ENCODE measurements at regions not wholly inside any gene's neighbourhood (a gene's known extent, or its start where the extent isn't known, plus 50 kb on each side); places are given as distances from the start of the nearest gene placed in this dataset.

DNA sequence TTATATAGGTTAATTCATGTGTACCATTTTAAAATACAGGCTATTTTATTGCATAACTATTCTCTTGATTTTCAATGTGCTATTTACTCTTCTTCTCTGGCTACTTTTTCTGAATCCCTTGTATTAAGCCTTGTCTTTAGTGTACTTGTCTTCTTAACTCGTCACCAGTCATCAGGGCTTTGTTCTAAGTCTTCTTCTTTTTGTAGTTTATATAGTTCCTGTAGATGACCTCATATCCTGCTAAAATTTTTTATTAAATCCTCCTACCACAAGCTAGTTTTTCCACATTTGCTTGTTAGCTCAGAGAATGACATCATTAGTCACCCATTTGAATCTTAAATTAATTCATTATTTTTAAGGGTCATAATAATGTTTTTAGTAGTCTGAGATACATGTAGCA, 1281.9 kb downstream of the KCNT2 start:
- no peaks in the 10 kb centered on the region for H3K9me3 ChIP-seq (ENCODE audit: insufficient read depth, low read depth, low read length)
- TF ChIP-seq, protein P1, sequence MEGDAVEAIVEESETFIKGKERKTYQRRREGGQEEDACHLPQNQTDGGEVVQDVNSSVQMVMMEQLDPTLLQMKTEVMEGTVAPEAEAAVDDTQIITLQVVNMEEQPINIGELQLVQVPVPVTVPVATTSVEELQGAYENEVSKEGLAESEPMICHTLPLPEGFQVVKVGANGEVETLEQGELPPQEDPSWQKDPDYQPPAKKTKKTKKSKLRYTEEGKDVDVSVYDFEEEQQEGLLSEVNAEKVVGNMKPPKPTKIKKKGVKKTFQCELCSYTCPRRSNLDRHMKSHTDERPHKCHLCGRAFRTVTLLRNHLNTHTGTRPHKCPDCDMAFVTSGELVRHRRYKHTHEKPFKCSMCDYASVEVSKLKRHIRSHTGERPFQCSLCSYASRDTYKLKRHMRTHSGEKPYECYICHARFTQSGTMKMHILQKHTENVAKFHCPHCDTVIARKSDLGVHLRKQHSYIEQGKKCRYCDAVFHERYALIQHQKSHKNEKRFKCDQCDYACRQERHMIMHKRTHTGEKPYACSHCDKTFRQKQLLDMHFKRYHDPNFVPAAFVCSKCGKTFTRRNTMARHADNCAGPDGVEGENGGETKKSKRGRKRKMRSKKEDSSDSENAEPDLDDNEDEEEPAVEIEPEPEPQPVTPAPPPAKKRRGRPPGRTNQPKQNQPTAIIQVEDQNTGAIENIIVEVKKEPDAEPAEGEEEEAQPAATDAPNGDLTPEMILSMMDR (conservative IDR thresholded peaks at IDR 0.05; ENCODE audit: low read length) = no peak
- no peak for TF ChIP-seq EZH2phosphoT487 (IDR thresholded peaks at IDR 0.05; ENCODE audit: borderline replicate concordance)
- no peak overlapping the region for H2AFZ ChIP-seq (ENCODE audit: low read length)
- no peaks in the 10 kb centered on the region for H4K20me1 ChIP-seq (ENCODE audit: insufficient read depth, low read length, poor library complexity, severe bottlenecking)
- H3K36me3 ChIP-seq (ENCODE audit: insufficient read depth, low read length) = no peaks in the 10 kb centered on the region
- H3K4me2 ChIP-seq (ENCODE audit: low read depth, low read length, poor library complexity, severe bottlenecking) = no peak overlapping the region
- no peaks in the 10 kb centered on the region for H3K27me3 ChIP-seq (ENCODE audit: insufficient read depth, low read length, poor library complexity, severe bottlenecking)
- H3K9me2 ChIP-seq (replicated peaks; ENCODE audit: low read depth, low read length) = no peaks in the 10 kb centered on the region
- H3F3A ChIP-seq (ENCODE audit: low read depth) = no peaks in the 10 kb centered on the region
- no peaks in the 10 kb centered on the region for H3K79me2 ChIP-seq (ENCODE audit: insufficient read depth, low read length)
- no peak overlapping the region for H3K9ac ChIP-seq (ENCODE audit: low read depth, low read length, poor library complexity, severe bottlenecking)
- H3K4me1 ChIP-seq (ENCODE audit: insufficient read depth, low read length, poor library complexity, severe bottlenecking) = no peaks in the 10 kb centered on the region
- no peak overlapping the region for H3K4me3 ChIP-seq (ENCODE audit: low read length, poor library complexity, severe bottlenecking)

DNA sequence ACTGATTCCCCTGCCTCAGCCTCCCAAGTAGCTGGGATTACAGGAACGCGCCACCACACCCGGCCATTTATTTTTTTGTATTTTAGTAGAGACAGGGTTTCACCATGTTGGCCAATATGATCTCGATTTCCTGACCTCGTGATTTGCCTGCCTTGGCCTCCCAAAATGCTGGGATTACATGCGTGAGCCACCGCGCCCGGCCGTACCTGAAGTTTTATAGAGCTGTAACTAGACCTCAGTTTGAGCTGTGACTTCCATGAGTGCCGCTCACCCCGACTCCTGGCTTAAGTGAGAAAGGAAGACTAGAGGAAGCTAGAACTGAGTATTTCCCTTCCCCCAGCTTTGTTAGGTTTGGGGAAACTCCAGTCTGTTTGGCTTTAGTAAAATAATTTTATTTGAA, 1283.1 kb downstream of the KCNT2 start:
- Histone ChIP-seq H3K4me1 (ENCODE audit: insufficient read depth, low read length, poor library complexity, severe bottlenecking) (no peaks in the 10 kb centered on the region), H3K9me3 (ENCODE audit: insufficient read depth, low read depth, low read length) (no peaks in the 10 kb centered on the region), H3F3A (ENCODE audit: low read depth) (no peaks in the 10 kb centered on the region)

GRCh38 chr1:195306281-195306680, 1302.0 kb downstream of the KCNT2 start:
- H3K9me3 ChIP-seq (ENCODE audit: insufficient read depth, low read depth, low read length) = no peaks in the 10 kb centered on the region
- no peaks in the 10 kb centered on the region for H3K79me2 ChIP-seq (ENCODE audit: insufficient read depth, low read length)
- H3K36me3 ChIP-seq (ENCODE audit: insufficient read depth, low read length) = no peaks in the 10 kb centered on the region
- no peak overlapping the region for H2AFZ ChIP-seq (ENCODE audit: low read length)
- no peaks in the 10 kb centered on the region for H3F3A ChIP-seq (ENCODE audit: low read depth)
- no peaks in the 10 kb centered on the region for H3K4me1 ChIP-seq (ENCODE audit: insufficient read depth, low read length, poor library complexity, severe bottlenecking)
- H3K4me2 ChIP-seq (ENCODE audit: low read depth, low read length, poor library complexity, severe bottlenecking) = no peak overlapping the region
- H3K9me2 ChIP-seq (replicated peaks; ENCODE audit: low read depth, low read length) = no peaks in the 10 kb centered on the region
- H3K9ac ChIP-seq (ENCODE audit: low read depth, low read length, poor library complexity, severe bottlenecking) = no peak overlapping the region
- H3K27me3 ChIP-seq (ENCODE audit: insufficient read depth, low read length, poor library complexity, severe bottlenecking) = no peaks in the 10 kb centered on the region
- H3K4me3 ChIP-seq (ENCODE audit: low read length, poor library complexity, severe bottlenecking) = no peak overlapping the region
- H4K20me1 ChIP-seq (ENCODE audit: insufficient read depth, low read length, poor library complexity, severe bottlenecking) = no peaks in the 10 kb centered on the region
- TF ChIP-seq, protein P1 (conservative IDR thresholded peaks at IDR 0.05; ENCODE audit: low read length) = no peak
- no peak for TF ChIP-seq EZH2phosphoT487 (IDR thresholded peaks at IDR 0.05; ENCODE audit: borderline replicate concordance)

More for the DNA sequence above, 1283.1 kb downstream of the KCNT2 start:
- Histone ChIP-seq H3K4me2 (ENCODE audit: low read depth, low read length, poor library complexity, severe bottlenecking) (no peak overlapping the region), H3K27me3 (ENCODE audit: insufficient read depth, low read length, poor library complexity, severe bottlenecking) (no peaks in the 10 kb centered on the region), H4K20me1 (ENCODE audit: insufficient read depth, low read length, poor library complexity, severe bottlenecking) (no peaks in the 10 kb centered on the region), H3K79me2 (ENCODE audit: insufficient read depth, low read length) (no peaks in the 10 kb centered on the region), H3K9ac (ENCODE audit: low read depth, low read length, poor library complexity, severe bottlenecking) (no peak overlapping the region), H2AFZ (ENCODE audit: low read length) (no peak overlapping the region), H3K4me3 (ENCODE audit: low read length, poor library complexity, severe bottlenecking) (no peak overlapping the region), H3K36me3 (ENCODE audit: insufficient read depth, low read length) (no peaks in the 10 kb centered on the region), H3K9me2 (replicated peaks; ENCODE audit: low read depth, low read length) (no peaks in the 10 kb centered on the region)
- TF ChIP-seq EZH2phosphoT487 (IDR thresholded peaks at IDR 0.05; ENCODE audit: borderline replicate concordance) = no peak
- TF ChIP-seq, protein P1 (conservative IDR thresholded peaks at IDR 0.05; ENCODE audit: low read length) = no peak

Data from Loucy (cell line).